SK-N-SH treated with all-trans-retinoic acid at 6 μM for 48 hours (cell line): ENCODE measurements at regions not wholly inside any gene's neighbourhood (a gene's known extent, or its start where the extent isn't known, plus 50 kb on each side); places are given as distances from the start of the nearest gene placed in this dataset.

Experiments used
- ARNTL ChIP-seq: fragments of 450-650 bp; formaldehyde crosslinking; IDR thresholded peaks from 2 replicates; pipeline ENCODE4 v1.5.0; 2020; ENCODE audit warnings: low read depth, mild to moderate bottlenecking, moderate library complexity, borderline replicate concordance
- CREB5 ChIP-seq: fragments of 250-450 bp; sonication (Bioruptor Pico); IDR thresholded peaks from 2 replicates; pipeline ENCODE4 v1.5.1; 2020; ENCODE audit warnings: low read depth, mild to moderate bottlenecking, moderate library complexity
- CSDC2 ChIP-seq: fragments of 250-450 bp; sonication (Bioruptor Pico); IDR thresholded peaks from 2 replicates; pipeline ENCODE4 v1.5.0; 2020; ENCODE audit warnings: mild to moderate bottlenecking, moderate library complexity
- ISL1 ChIP-seq: fragments of 250-450 bp; sonication (Bioruptor Pico); IDR thresholded peaks from 2 replicates; pipeline ENCODE4 v2.1.2; 2022; ENCODE audit warnings: mild to moderate bottlenecking, moderate library complexity
- RARB ChIP-seq: fragments of 250-450 bp; sonication (Bioruptor Pico); IDR thresholded peaks from 2 replicates; pipeline ENCODE4 v1.8.0; 2021; ENCODE audit warnings: mild to moderate bottlenecking, moderate library complexity
- TCF4 ChIP-seq: fragments of 250-450 bp; sonication (Bioruptor Pico); IDR thresholded peaks from 2 replicates; pipeline ENCODE4 v1.8.0; 2021; ENCODE audit warnings: mild to moderate bottlenecking, moderate library complexity, borderline replicate concordance
- TOX ChIP-seq: fragments of 250-450 bp; sonication (Bioruptor Pico); IDR thresholded peaks from 2 replicates; pipeline ENCODE4 v1.8.0; 2021; ENCODE audit warnings: mild to moderate bottlenecking, moderate library complexity, borderline replicate concordance
- ZC3H10 ChIP-seq: fragments of 250-450 bp; sonication (Bioruptor Pico); IDR thresholded peaks from 2 replicates; pipeline ENCODE4 v1.5.1; 2021; ENCODE audit warnings: mild to moderate bottlenecking, moderate library complexity
- ZFP30 ChIP-seq: fragments of 450-650 bp; formaldehyde crosslinking; IDR thresholded peaks from 2 replicates; pipeline ENCODE4 v1.5.0; 2022; ENCODE audit warnings: mild to moderate bottlenecking, moderate library complexity
- ZNF8 ChIP-seq: fragments of 450-650 bp; formaldehyde crosslinking; IDR thresholded peaks from 2 replicates; pipeline ENCODE4 v1.5.0; 2020; ENCODE audit warnings: mild to moderate bottlenecking, moderate library complexity
- TF ChIP-seq, protein P1 (sequence below): fragments of 250-450 bp; sonication (Bioruptor Pico); IDR thresholded peaks from 2 replicates; pipeline ENCODE4 v1.8.0; 2020; ENCODE audit warnings: mild to moderate bottlenecking, moderate library complexity, borderline replicate concordance
- TF ChIP-seq, protein P2 (sequence below): fragments of 250-450 bp; sonication (Bioruptor Pico); IDR thresholded peaks from 2 replicates; pipeline ENCODE4 v1.5.1; 2021; ENCODE audit warnings: mild to moderate bottlenecking, moderate library complexity

DNA sequence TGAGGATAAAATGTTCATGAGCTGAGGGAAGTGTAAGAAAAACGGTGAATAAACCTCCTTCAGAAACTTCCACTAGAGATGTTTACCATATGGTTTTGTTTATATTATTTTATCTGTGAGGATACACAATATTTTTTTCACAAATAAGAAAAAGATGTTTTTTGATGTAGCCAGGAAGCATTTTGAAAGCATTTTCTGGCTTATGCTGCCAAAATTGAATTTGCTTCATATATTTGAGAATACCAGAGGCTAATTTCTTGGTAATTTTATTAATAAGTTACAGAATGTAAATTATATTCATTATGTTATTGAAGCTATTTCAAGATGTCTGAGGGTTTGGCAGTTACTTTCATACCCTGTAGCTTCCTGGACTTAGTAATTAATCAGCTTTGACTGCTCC is 686.6 kb downstream of the LUZP2 start:
- no peak for TF ChIP-seq RARB
- TF ChIP-seq ZC3H10 (CRISPR knock-in tag): no peak
- no peak for TF ChIP-seq ARNTL (CRISPR knock-in tag)
- no peak for TF ChIP-seq TOX (CRISPR knock-in tag)
- TF ChIP-seq CSDC2: no peak
- 0 out of 2 replicates have a peak, but pooled peaks have one; percentile 8 for TF ChIP-seq ISL1 (CRISPR knock-in tag)
- TF ChIP-seq, protein P1, sequence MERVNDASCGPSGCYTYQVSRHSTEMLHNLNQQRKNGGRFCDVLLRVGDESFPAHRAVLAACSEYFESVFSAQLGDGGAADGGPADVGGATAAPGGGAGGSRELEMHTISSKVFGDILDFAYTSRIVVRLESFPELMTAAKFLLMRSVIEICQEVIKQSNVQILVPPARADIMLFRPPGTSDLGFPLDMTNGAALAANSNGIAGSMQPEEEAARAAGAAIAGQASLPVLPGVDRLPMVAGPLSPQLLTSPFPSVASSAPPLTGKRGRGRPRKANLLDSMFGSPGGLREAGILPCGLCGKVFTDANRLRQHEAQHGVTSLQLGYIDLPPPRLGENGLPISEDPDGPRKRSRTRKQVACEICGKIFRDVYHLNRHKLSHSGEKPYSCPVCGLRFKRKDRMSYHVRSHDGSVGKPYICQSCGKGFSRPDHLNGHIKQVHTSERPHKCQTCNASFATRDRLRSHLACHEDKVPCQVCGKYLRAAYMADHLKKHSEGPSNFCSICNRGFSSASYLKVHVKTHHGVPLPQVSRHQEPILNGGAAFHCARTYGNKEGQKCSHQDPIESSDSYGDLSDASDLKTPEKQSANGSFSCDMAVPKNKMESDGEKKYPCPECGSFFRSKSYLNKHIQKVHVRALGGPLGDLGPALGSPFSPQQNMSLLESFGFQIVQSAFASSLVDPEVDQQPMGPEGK (CRISPR knock-in tag): no peak
- TF ChIP-seq, protein P2, sequence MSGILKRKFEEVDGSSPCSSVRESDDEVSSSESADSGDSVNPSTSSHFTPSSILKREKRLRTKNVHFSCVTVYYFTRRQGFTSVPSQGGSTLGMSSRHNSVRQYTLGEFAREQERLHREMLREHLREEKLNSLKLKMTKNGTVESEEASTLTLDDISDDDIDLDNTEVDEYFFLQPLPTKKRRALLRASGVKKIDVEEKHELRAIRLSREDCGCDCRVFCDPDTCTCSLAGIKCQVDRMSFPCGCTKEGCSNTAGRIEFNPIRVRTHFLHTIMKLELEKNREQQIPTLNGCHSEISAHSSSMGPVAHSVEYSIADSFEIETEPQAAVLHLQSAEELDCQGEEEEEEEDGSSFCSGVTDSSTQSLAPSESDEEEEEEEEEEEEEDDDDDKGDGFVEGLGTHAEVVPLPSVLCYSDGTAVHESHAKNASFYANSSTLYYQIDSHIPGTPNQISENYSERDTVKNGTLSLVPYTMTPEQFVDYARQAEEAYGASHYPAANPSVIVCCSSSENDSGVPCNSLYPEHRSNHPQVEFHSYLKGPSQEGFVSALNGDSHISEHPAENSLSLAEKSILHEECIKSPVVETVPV: peak; percentile 77; the same call in 1 of the 2 replicates
- TF ChIP-seq TCF4 (CRISPR knock-in tag): peak; percentile 92
- TF ChIP-seq ZNF8 (CRISPR knock-in tag): no peak
- TF ChIP-seq CREB5 (CRISPR knock-in tag): no peak
- no peak for TF ChIP-seq ZFP30
